ENCODE measurements at regions not wholly inside any gene's neighbourhood (a gene's known extent, or its start where the extent isn't known, plus 50 kb on each side); places are given as distances from the start of the nearest gene placed in this dataset.

DNA sequence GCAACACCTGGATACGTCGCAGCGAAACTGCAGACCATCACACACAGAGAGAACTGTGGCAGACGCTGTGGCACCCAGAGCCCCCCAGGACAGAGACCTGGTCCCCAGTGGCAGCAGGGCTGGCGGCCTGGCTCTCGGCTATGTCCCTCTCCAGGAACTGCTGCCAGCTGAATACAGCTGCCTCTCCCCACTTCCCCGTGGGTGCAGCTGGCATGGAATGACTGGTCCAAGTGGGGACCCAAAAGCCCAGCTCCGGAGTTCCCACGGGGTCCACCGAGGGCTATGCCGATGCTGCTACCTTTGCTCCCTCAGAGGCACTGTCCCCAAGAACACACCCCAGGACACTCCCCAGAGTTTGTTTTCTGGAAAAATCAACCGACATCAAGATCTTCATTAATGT lies 67.8 kb upstream of the GATA2 start:
- H3K4me3 ChIP-seq (ENCODE audit: low read depth, low read length): no peak overlapping the region

DNA sequence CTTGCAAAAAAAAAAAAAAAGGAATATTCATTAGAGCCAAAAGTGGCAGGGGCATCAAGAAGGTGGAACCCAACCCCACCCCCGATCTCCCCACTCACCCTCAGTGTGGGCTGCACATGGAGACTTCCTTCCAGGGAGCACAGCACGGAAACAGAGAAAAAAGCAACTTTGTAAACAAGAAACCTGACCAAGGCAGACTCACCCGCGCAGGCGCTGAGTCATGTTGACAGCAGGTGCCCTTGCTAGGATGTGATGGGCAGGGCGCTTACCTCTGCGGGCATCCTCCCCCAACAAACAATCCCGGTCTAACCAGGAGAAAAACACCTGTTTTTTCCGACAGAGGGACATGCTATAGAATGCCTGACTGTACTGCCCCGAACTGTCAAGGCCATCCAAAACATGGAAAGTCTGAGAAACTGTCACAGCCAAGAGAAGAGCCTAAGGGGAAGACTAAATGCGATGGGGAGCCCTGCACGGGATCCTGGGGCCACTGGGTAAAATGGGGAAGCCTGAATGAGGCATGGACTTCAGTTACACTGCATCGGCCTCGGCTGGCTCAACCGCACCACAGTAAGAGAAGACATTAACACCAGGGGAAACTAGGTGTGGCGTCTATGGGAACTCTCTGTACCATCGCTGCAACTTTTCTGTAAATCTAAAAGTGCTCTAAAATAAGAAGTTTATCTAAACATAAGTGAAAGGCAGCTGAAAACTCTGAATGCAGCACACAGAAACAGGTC lies 66.7 kb upstream of the GATA2 start:
- no peak for DNase-seq (ENCODE audit: low read depth)
- TF ChIP-seq, protein P1, sequence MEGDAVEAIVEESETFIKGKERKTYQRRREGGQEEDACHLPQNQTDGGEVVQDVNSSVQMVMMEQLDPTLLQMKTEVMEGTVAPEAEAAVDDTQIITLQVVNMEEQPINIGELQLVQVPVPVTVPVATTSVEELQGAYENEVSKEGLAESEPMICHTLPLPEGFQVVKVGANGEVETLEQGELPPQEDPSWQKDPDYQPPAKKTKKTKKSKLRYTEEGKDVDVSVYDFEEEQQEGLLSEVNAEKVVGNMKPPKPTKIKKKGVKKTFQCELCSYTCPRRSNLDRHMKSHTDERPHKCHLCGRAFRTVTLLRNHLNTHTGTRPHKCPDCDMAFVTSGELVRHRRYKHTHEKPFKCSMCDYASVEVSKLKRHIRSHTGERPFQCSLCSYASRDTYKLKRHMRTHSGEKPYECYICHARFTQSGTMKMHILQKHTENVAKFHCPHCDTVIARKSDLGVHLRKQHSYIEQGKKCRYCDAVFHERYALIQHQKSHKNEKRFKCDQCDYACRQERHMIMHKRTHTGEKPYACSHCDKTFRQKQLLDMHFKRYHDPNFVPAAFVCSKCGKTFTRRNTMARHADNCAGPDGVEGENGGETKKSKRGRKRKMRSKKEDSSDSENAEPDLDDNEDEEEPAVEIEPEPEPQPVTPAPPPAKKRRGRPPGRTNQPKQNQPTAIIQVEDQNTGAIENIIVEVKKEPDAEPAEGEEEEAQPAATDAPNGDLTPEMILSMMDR (conservative IDR thresholded peaks at IDR 0.05; ENCODE audit: low read depth, low read length): no peak
- H3K4me3 ChIP-seq (ENCODE audit: low read depth, low read length): no peak overlapping the region

More for the DNA sequence above, 67.8 kb upstream of the GATA2 start:
- DNase-seq (ENCODE audit: low read depth): no peak
- TF ChIP-seq, protein P1 (conservative IDR thresholded peaks at IDR 0.05; ENCODE audit: low read depth, low read length): no peak

DNA sequence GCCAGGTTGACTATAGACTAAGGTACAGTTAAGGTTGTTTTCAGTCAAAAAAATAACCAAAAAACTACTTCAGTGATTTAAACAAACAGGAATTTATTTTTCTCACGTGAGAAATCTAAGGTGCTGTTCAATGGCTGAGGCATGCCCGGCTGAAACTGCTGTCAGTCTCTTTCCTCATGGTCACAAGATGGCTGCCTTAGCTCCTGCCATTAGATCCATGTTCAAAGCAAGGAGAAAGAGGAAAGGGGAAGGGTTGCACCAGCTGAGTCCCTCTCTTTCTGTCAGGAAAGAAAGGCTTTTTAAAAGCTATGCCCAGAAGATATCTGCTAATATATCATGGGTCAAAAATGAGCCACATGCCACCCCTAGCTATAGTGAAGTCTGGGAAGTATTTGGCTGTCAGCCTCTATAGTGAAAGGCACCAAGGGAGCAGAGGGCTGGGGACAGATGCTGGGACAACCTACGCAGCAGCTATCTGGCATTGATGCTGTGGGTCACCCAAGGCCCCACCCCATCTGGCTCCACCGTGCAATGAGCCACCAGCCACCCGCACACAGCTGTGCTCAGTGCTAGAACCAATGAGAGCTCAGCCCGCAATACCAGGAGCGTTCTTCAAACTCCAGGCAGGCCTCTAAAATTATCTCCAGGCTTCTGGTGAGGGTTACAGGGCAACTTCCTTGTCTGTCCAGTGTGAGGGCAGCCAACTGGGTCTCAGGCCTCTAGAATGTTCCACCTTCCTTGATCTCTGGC lies 64.7 kb upstream of the GATA2 start:
- DNase-seq (ENCODE audit: low read depth): no peak
- no peak overlapping the region for H3K4me3 ChIP-seq (ENCODE audit: low read depth, low read length)
- TF ChIP-seq, protein P1 (conservative IDR thresholded peaks at IDR 0.05; ENCODE audit: low read depth, low read length): no peak

DNA sequence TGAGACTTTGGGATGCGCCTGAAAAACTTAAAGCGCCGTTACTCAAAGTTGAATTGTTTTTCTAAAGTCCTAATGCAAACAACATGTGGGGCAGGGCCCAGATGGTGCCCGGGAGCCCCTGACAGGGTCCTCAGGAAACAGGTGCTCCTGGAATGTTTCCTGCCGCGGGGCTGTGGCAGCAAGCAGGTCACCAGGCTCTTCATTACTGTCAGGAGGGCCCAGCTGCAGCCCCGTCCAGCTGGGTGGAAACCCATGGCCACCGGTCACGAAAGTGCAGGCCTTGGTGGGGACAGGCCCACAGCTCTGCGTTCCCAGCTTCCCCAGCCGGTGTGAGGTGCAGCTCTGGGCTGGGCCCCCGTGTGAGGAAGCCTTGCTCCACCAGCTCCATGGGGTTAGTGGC lies 63.9 kb upstream of the GATA2 start:
- TF ChIP-seq, protein P1 (conservative IDR thresholded peaks at IDR 0.05; ENCODE audit: low read depth, low read length): no peak
- no peak for DNase-seq (ENCODE audit: low read depth)
- no peak overlapping the region for H3K4me3 ChIP-seq (ENCODE audit: low read depth, low read length)

GRCh38 chr3:128556384-128556783 lies 63.4 kb upstream of the GATA2 start:
- no peak for DNase-seq (ENCODE audit: low read depth)
- TF ChIP-seq, protein P1 (conservative IDR thresholded peaks at IDR 0.05; ENCODE audit: low read depth, low read length): no peak
- no peak overlapping the region for H3K4me3 ChIP-seq (ENCODE audit: low read depth, low read length)

GRCh38 chr3:128555841-128556240 lies 62.8 kb upstream of the GATA2 start:
- TF ChIP-seq, protein P1 (conservative IDR thresholded peaks at IDR 0.05; ENCODE audit: low read depth, low read length): no peak
- no peak overlapping the region for H3K4me3 ChIP-seq (ENCODE audit: low read depth, low read length)
- DNase-seq (ENCODE audit: low read depth): no peak
